H9 (cell line): ENCODE measurements at regions not wholly inside any gene's neighbourhood (a gene's known extent, or its start where the extent isn't known, plus 50 kb on each side); places are given as distances from the start of the nearest gene placed in this dataset.

Experiments
- DNase-seq: peaks from one replicate; pipeline ENCODE4 v3.0.0-alpha.2; 2017
- H2AFZ ChIP-seq: one replicate; pipeline ENCODE4 v1.6.1; 2013; ENCODE audit warnings: mild to moderate bottlenecking, low read length, control low read depth, moderate library complexity
- H2AK5ac ChIP-seq: 2 replicates; pipeline ENCODE4 v1.6.1; 2013; ENCODE audit warnings: low read length, control low read depth, mixed read lengths; ENCODE audit not compliant: insufficient read length
- H2BK120ac ChIP-seq: one replicate; pipeline ENCODE4 v1.6.1; 2013; ENCODE audit warnings: low read depth, mild to moderate bottlenecking, low read length, control low read depth, inconsistent platforms; ENCODE audit not compliant: poor library complexity, severe bottlenecking
- H2BK12ac ChIP-seq: 2 replicates; pipeline ENCODE4 v1.6.1; 2013; ENCODE audit warnings: low read length, control low read depth, mixed read lengths, low read depth; ENCODE audit not compliant: insufficient read length
- H2BK15ac ChIP-seq: 2 replicates; pipeline ENCODE4 v1.6.1; 2013; ENCODE audit warnings: low read depth, low read length, control low read depth
- H2BK20ac ChIP-seq: one replicate; pipeline ENCODE4 v1.6.1; 2013; ENCODE audit warnings: low read depth, mild to moderate bottlenecking, low read length, control low read depth, inconsistent platforms; ENCODE audit not compliant: poor library complexity, severe bottlenecking
- H2BK5ac ChIP-seq: 2 replicates; pipeline ENCODE4 v1.6.1; 2013; ENCODE audit warnings: low read length, control low read depth, mixed read lengths; ENCODE audit not compliant: insufficient read length
- H3K14ac ChIP-seq: 2 replicates; pipeline ENCODE4 v1.6.1; 2013; ENCODE audit warnings: low read length, control low read depth; ENCODE audit not compliant: insufficient read depth
- H3K18ac ChIP-seq: 2 replicates; pipeline ENCODE4 v1.6.1; 2013; ENCODE audit warnings: low read depth, mild to moderate bottlenecking, mixed read lengths, low read length, control low read depth; ENCODE audit not compliant: insufficient read length
- H3K23ac ChIP-seq: 2 replicates; pipeline ENCODE4 v1.6.1; 2013; ENCODE audit warnings: low read length, control low read depth, mixed read lengths, low read depth; ENCODE audit not compliant: insufficient read length
- H3K23me2 ChIP-seq: 2 replicates; pipeline ENCODE4 v1.6.1; 2013; ENCODE audit warnings: low read depth, mild to moderate bottlenecking, mixed read lengths, low read length, control low read depth; ENCODE audit not compliant: insufficient read length, poor library complexity, severe bottlenecking
- H3K27ac ChIP-seq: 2 replicates; pipeline ENCODE4 v1.5.1; 2013; ENCODE audit warnings: low read length, control low read depth, mixed read lengths, low read depth; ENCODE audit not compliant: insufficient read length
- H3K27me3 ChIP-seq: 2 replicates; pipeline ENCODE4 v1.6.1; 2013; ENCODE audit warnings: low read length, control low read depth, inconsistent platforms; ENCODE audit not compliant: insufficient read depth
- H3K4ac ChIP-seq: 2 replicates; pipeline ENCODE4 v1.6.1; 2013; ENCODE audit warnings: low read depth, mild to moderate bottlenecking, control low read depth, inconsistent platforms, low read length, moderate library complexity
- H3K4me1 ChIP-seq: 2 replicates; pipeline ENCODE4 v1.6.1; 2013; ENCODE audit warnings: low read length, control low read depth, inconsistent platforms; ENCODE audit not compliant: insufficient read depth
- H3K4me2 ChIP-seq: 2 replicates; pipeline ENCODE4 v1.6.1; 2013; ENCODE audit warnings: low read length, control low read depth, mixed read lengths; ENCODE audit not compliant: insufficient read length, insufficient read depth
- H3K56ac ChIP-seq: 2 replicates; pipeline ENCODE4 v1.6.1; 2013; ENCODE audit warnings: low read depth, mild to moderate bottlenecking, mixed read lengths, low read length, control low read depth; ENCODE audit not compliant: insufficient read length
- H3K79me1 ChIP-seq: 2 replicates; pipeline ENCODE4 v1.6.1; 2013; ENCODE audit warnings: low read depth, mild to moderate bottlenecking, moderate library complexity, low read length, control low read depth, inconsistent platforms; ENCODE audit not compliant: insufficient read depth, poor library complexity, severe bottlenecking
- H3K79me2 ChIP-seq: 2 replicates; pipeline ENCODE4 v1.6.1; 2013; ENCODE audit warnings: low read length, control low read depth, inconsistent platforms; ENCODE audit not compliant: insufficient read depth
- H3K9ac ChIP-seq: 2 replicates; pipeline ENCODE4 v1.6.1; 2013; ENCODE audit warnings: low read length, control low read depth, mixed read lengths; ENCODE audit not compliant: insufficient read length; ENCODE audit errors: extremely low read depth
- H3K9me3 ChIP-seq: one replicate; pipeline ENCODE4 v1.6.1; 2013; ENCODE audit warnings: low read depth, low read length, inconsistent platforms; ENCODE audit not compliant: control insufficient read depth
- H3T11ph ChIP-seq: one replicate; pipeline ENCODE4 v1.6.1; 2013; ENCODE audit warnings: mild to moderate bottlenecking, low read length, control low read depth, inconsistent platforms
- H4K20me1 ChIP-seq: one replicate; pipeline ENCODE4 v1.6.1; 2013; ENCODE audit not compliant: control insufficient read depth, insufficient read length, insufficient read depth
- H4K5ac ChIP-seq: 2 replicates; pipeline ENCODE4 v1.6.1; 2013; ENCODE audit warnings: low read depth, mild to moderate bottlenecking, mixed read lengths, low read length, control low read depth; ENCODE audit not compliant: insufficient read length
- H4K8ac ChIP-seq: replicated peaks from 2 replicates; pipeline ENCODE4 v1.6.1; 2013; ENCODE audit warnings: low read length, control low read depth, mixed read lengths, low read depth; ENCODE audit not compliant: insufficient read length
- H4K91ac ChIP-seq: 2 replicates; pipeline ENCODE4 v1.6.1; 2013; ENCODE audit warnings: low read depth, mild to moderate bottlenecking, moderate library complexity, mixed read lengths, low read length, control low read depth; ENCODE audit not compliant: insufficient read length
- H3K27ac Mint-ChIP-seq, 3 experiments: 2 replicates in 2 of 3; 3 replicates in 1 of 3; pipeline ENCODE4 v1.8.0; 2020 to 2021; ENCODE audit warnings: mixed read lengths in 3 of 3, mild to moderate bottlenecking in 1 of 3, moderate library complexity in 1 of 3
- H3K27me3 Mint-ChIP-seq: 2 replicates; pipeline ENCODE4 v1.8.0; 2021; ENCODE audit warnings: low read depth, mild to moderate bottlenecking, moderate library complexity, mixed read lengths
- H3K36me3 Mint-ChIP-seq, 3 experiments: 2 replicates in 2 of 3; 3 replicates in 1 of 3; pipeline ENCODE4 v1.8.0; 2020 to 2021; ENCODE audit warnings: low read depth in 3 of 3, mixed read lengths in 3 of 3; ENCODE audit not compliant: insufficient read depth in 1 of 3
- H3K4me1 Mint-ChIP-seq, 2 experiments: 2 replicates each; pipeline ENCODE4 v1.8.0; 2020; ENCODE audit warnings: mixed read lengths in 2 of 2
- H3K4me3 Mint-ChIP-seq, 2 experiments: 2 replicates in 1 of 2; 3 replicates in 1 of 2; pipeline ENCODE4 v1.8.0; 2020 to 2021; ENCODE audit warnings: mild to moderate bottlenecking in 2 of 2, mixed read lengths in 2 of 2, moderate library complexity in 1 of 2
- H3K9me3 Mint-ChIP-seq, 2 experiments: 2 replicates in 1 of 2; 3 replicates in 1 of 2; pipeline ENCODE4 v1.8.0; 2020; ENCODE audit warnings: mild to moderate bottlenecking in 2 of 2, mixed read lengths in 2 of 2, moderate library complexity in 1 of 2
- CTCF ChIP-seq: fragments of 200-600 bp; sonication (generic); conservative IDR thresholded peaks from 3 replicates; pipeline ENCODE4 v1.8.0; 2021; ENCODE audit warnings: antibody characterized with exemption, mild to moderate bottlenecking
- WGBS: extraction: QIAGEN DNeasy Blood & Tissue Kit; methylation state at CpG from one replicate; pipeline ENCODE4 v1.1.7; 2013; ENCODE audit warnings: missing lambda C conversion rate, low lambda C conversion rate, mixed read lengths; ENCODE audit not compliant: insufficient read length; ENCODE audit errors: extremely low coverage; 5-methylcytosine and 5-hydroxymethylcytosine counted together

GRCh38 chr4:156571146-156571545 is 400.5 kb downstream of the PDGFC start:
- DNase-seq: no peak
- Histone ChIP-seq H3K18ac (no peak overlapping the region), H4K8ac (no peak overlapping the region), H3K9me3 (no peaks in the 10 kb centered on the region), H3K56ac (no peak overlapping the region), H2BK20ac (no peak overlapping the region), H3K27ac (no peak overlapping the region), H3K4ac (no peak overlapping the region), H3K14ac (no peak overlapping the region), H2BK12ac (no peak overlapping the region), H3K27me3 (no peaks in the 10 kb centered on the region), H2AFZ (no peak overlapping the region), H3K23ac (no peak overlapping the region), H3K4me1 (no peaks in the 10 kb centered on the region), H3T11ph (no peak overlapping the region), H4K20me1 (no peaks in the 10 kb centered on the region), H4K91ac (no peak overlapping the region), H2AK5ac (no peak overlapping the region), H3K79me2 (no peaks in the 10 kb centered on the region), H3K79me1 (no peaks in the 10 kb centered on the region), H3K23me2 (no peaks in the 10 kb centered on the region), H2BK120ac (no peak overlapping the region), H3K4me2 (no peak overlapping the region), H4K5ac (no peak overlapping the region), H2BK5ac (no peak overlapping the region), H2BK15ac (no peak overlapping the region), H3K9ac (no peak overlapping the region)
- H3K4me1 Mint-ChIP-seq: peaks cover 14 to 17% of the 10 kb centered on the region in 2 experiments
- no CpG with 5 or more reads among the region's 5 CpGs for WGBS
- no peak overlapping the region; a peak in 1 of 7 replicates for H3K27ac Mint-ChIP-seq
- no peaks in the 10 kb centered on the region for H3K9me3 Mint-ChIP-seq
- no peaks in the 10 kb centered on the region for H3K27me3 Mint-ChIP-seq
- H3K36me3 Mint-ChIP-seq: no peaks in the 10 kb centered on the region
- no peak overlapping the region for H3K4me3 Mint-ChIP-seq
- TF ChIP-seq CTCF: no peak
